Ishikawa (cell line): ENCODE measurements at regions not wholly inside any gene's neighbourhood (a gene's known extent, or its start where the extent isn't known, plus 50 kb on each side); places are given as distances from the start of the nearest gene placed in this dataset.

Source experiments
- CEBPB ChIP-seq: IDR thresholded peaks from 2 replicates; pipeline ENCODE4 v1.6.1; 2012
- CREB1 ChIP-seq: IDR thresholded peaks from 2 replicates; pipeline ENCODE4 v1.6.1; 2012; ENCODE audit warnings: low read depth
- EGR1 ChIP-seq: IDR thresholded peaks from 2 replicates; pipeline ENCODE4 v1.6.1; 2012
- EP300 ChIP-seq: IDR thresholded peaks from 2 replicates; pipeline ENCODE4 v1.6.1; 2012; ENCODE audit warnings: borderline replicate concordance
- FOXM1 ChIP-seq: IDR thresholded peaks from 2 replicates; pipeline ENCODE4 v1.6.1; 2012; ENCODE audit warnings: low read depth, borderline replicate concordance
- MAX ChIP-seq: IDR thresholded peaks from 2 replicates; pipeline ENCODE4 v1.6.1; 2012
- NFIC ChIP-seq: IDR thresholded peaks from 2 replicates; pipeline ENCODE4 v1.6.1; 2012
- RAD21 ChIP-seq: IDR thresholded peaks from 2 replicates; pipeline ENCODE4 v1.6.1; 2012; ENCODE audit warnings: low read depth
- REST ChIP-seq: IDR thresholded peaks from 2 replicates; pipeline ENCODE4 v1.6.1; 2012; ENCODE audit warnings: low read depth, mild to moderate bottlenecking
- TAF1 ChIP-seq: IDR thresholded peaks from 2 replicates; pipeline ENCODE4 v1.6.1; 2012; ENCODE audit warnings: low read depth, mild to moderate bottlenecking
- TCF12 ChIP-seq: IDR thresholded peaks from 2 replicates; pipeline ENCODE4 v1.6.1; 2012; ENCODE audit warnings: low read depth
- TEAD4 ChIP-seq: IDR thresholded peaks from 2 replicates; pipeline ENCODE4 v1.6.1; 2012
- USF1 ChIP-seq: IDR thresholded peaks from 2 replicates; pipeline ENCODE4 v1.6.1; 2012
- YY1 ChIP-seq: IDR thresholded peaks from 2 replicates; pipeline ENCODE4 v1.6.1; 2012; ENCODE audit warnings: low read depth

GRCh38 chr5:12141496-12141895 is 237.2 kb upstream of the CTNND2 start:
- no peak for TF ChIP-seq EP300
- no peak for TF ChIP-seq RAD21
- no peak for TF ChIP-seq REST
- TF ChIP-seq TEAD4, result no peak
- no peak for TF ChIP-seq MAX
- no peak for TF ChIP-seq TCF12
- no peak for TF ChIP-seq TAF1
- TF ChIP-seq EGR1, result no peak
- TF ChIP-seq YY1, result no peak
- TF ChIP-seq CREB1, result no peak
- no peak for TF ChIP-seq FOXM1
- TF ChIP-seq NFIC, result no peak
- no peak for TF ChIP-seq USF1
- TF ChIP-seq CEBPB, result no peak
